GM12878 (cell line): ENCODE measurements at regions not wholly inside any gene's neighbourhood (a gene's known extent, or its start where the extent isn't known, plus 50 kb on each side); places are given as distances from the start of the nearest gene placed in this dataset.

ENCODE experiments used
- ATAC-seq: fragments of 200-7000 bp; cut with Tn5 transposase; 3 replicates; pipeline ENCODE4 v1.9.1; 2020; ENCODE audit warnings: mild to moderate bottlenecking, moderate library complexity
- BruUV-seq: library from RNA; stranded (reverse); fragments of 400-500 nt; replicated peaks from 2 replicates; lab custom pipeline; 2021; lab: Mats Ljungman, UMichigan
- CTCF ChIA-PET: fragments of 300-600 bp; sonication (Branson Sonifier 250); formaldehyde crosslinking; extraction: SDS; loops from one replicate; lab custom pipeline; 2021; ENCODE audit warnings: inconsistent platforms; lab: Yijun Ruan, JAX
- POLR2A ChIA-PET: fragments of 350-600 bp; formaldehyde crosslinking; extraction: SDS; loops from one replicate; lab custom pipeline; 2021; ENCODE audit warnings: inconsistent platforms; lab: Charles Lee
- RAD21 ChIA-PET: fragments of 300-600 bp; sonication (Branson Sonifier 250); formaldehyde crosslinking; loops from one replicate; lab custom pipeline; 2023; ENCODE audit warnings: antibody characterized with exemption; ENCODE audit not compliant: unreplicated experiment; lab: Charles Lee
- SMC1A ChIA-PET: fragments of 300-600 bp; sonication (Branson Sonifier 250); formaldehyde crosslinking; loops from one replicate; lab custom pipeline; 2023; ENCODE audit not compliant: unreplicated experiment, uncharacterized antibody; lab: Charles Lee
- DNase-seq: peaks from one replicate; pipeline ENCODE4 v3.0.0-alpha.2; 2011; ENCODE audit warnings: low read depth, low spot score
- FAIRE-seq: peaks from 3 replicates; lab custom pipeline; 2011; peaks lifted over from hg19 to GRCh38; lab: Jason Lieb, UNC
- H2AFZ ChIP-seq: 2 replicates; pipeline ENCODE4 v1.6.0; 2011; ENCODE audit warnings: low read depth, low read length, control low read depth; ENCODE audit not compliant: control insufficient read depth
- H3K27ac ChIP-seq: 2 replicates; pipeline ENCODE4 v1.5.1; 2011; ENCODE audit warnings: control low read depth; ENCODE audit not compliant: control insufficient read depth, insufficient read depth
- H3K27me3 ChIP-seq, 2 experiments: replicated peaks in 1 of 2; 2 replicates each; pipeline versions ENCODE4 v1.6.0 to v1.6.1; 2011; ENCODE audit warnings: low read length in 1 of 2; ENCODE audit not compliant: control insufficient read depth in 2 of 2, insufficient read depth in 2 of 2
- H3K36me3 ChIP-seq, 2 experiments: 2 replicates each; pipeline ENCODE4 v1.5.1; 2011; ENCODE audit warnings: low read length in 1 of 2; ENCODE audit not compliant: control insufficient read depth in 2 of 2, insufficient read depth in 2 of 2
- H3K4me1 ChIP-seq: 2 replicates; pipeline ENCODE4 v1.6.1; 2011; ENCODE audit warnings: mild to moderate bottlenecking, low read length, moderate library complexity, mixed read lengths; ENCODE audit not compliant: control insufficient read depth, insufficient read depth
- H3K4me2 ChIP-seq: 2 replicates; pipeline ENCODE4 v1.6.0; 2011; ENCODE audit warnings: control low read depth; ENCODE audit not compliant: control insufficient read depth, insufficient read depth
- H3K4me3 ChIP-seq: fragments of 200-600 bp; sonication (generic); 2 replicates; pipeline ENCODE4 v1.5.1; 2016
- H3K79me2 ChIP-seq: 2 replicates; pipeline ENCODE4 v1.6.0; 2011; ENCODE audit warnings: low read length; ENCODE audit not compliant: control insufficient read depth, insufficient read depth
- H3K9ac ChIP-seq: 2 replicates; pipeline ENCODE4 v1.8.0; 2011; ENCODE audit warnings: low read length, control low read depth, mixed read lengths; ENCODE audit not compliant: control insufficient read depth, insufficient read depth
- H3K9me3 ChIP-seq: replicated peaks from 3 replicates; pipeline ENCODE4 v1.5.1; 2011; ENCODE audit warnings: mild to moderate bottlenecking, low read length; ENCODE audit not compliant: control insufficient read depth, insufficient read depth
- H4K20me1 ChIP-seq: 2 replicates; pipeline ENCODE4 v1.6.0; 2011; ENCODE audit not compliant: control insufficient read depth, insufficient read depth
- E4F1 ChIP-seq: fragments of 450-650 bp; IDR thresholded peaks from 2 replicates; pipeline ENCODE4 v1.6.1; 2018; ENCODE audit warnings: borderline replicate concordance, mild to moderate bottlenecking; ENCODE audit not compliant: partially characterized antibody
- FOS ChIP-seq: IDR thresholded peaks from 3 replicates; pipeline ENCODE4 v1.6.1; 2011; ENCODE audit warnings: borderline replicate concordance; ENCODE audit not compliant: insufficient read length; ENCODE audit errors: extremely low read depth
- MTA2 ChIP-seq: fragments of 450-650 bp; IDR thresholded peaks from 2 replicates; pipeline ENCODE4 v1.6.1; 2016; ENCODE audit warnings: low read depth, mild to moderate bottlenecking, moderate library complexity
- MYB ChIP-seq: fragments of 150-350 bp; IDR thresholded peaks from 2 replicates; pipeline ENCODE4 v1.6.1; 2014; ENCODE audit warnings: mild to moderate bottlenecking, low read depth, low read length, borderline replicate concordance
- NFIC ChIP-seq: IDR thresholded peaks from 2 replicates; pipeline ENCODE4 v1.6.1; 2012; ENCODE audit warnings: low read depth, mild to moderate bottlenecking, inconsistent platforms, low read length, moderate library complexity
- NFXL1 ChIP-seq: fragments of 450-650 bp; IDR thresholded peaks from 2 replicates; pipeline ENCODE4 v1.6.1; 2017; ENCODE audit warnings: antibody characterized with exemption, mild to moderate bottlenecking, borderline replicate concordance
- PAX5 ChIP-seq: IDR thresholded peaks from 2 replicates; pipeline ENCODE4 v1.6.1; 2011; ENCODE audit warnings: low read depth, low read length, borderline replicate concordance
- USF1 ChIP-seq: IDR thresholded peaks from 2 replicates; pipeline ENCODE4 v1.6.1; 2011; ENCODE audit warnings: borderline replicate concordance, low read depth, mild to moderate bottlenecking, moderate library complexity, mixed read lengths, low read length; ENCODE audit not compliant: insufficient read depth; ENCODE audit errors: extremely low read length
- YY1 ChIP-seq: IDR thresholded peaks from 2 replicates; pipeline ENCODE4 v1.6.1; 2011; ENCODE audit warnings: low read depth, mild to moderate bottlenecking, low read length
- ZBED1 ChIP-seq: IDR thresholded peaks from 2 replicates; pipeline ENCODE4 v1.6.1; 2016; ENCODE audit warnings: borderline replicate concordance
- ZNF24 ChIP-seq: fragments of 450-650 bp; IDR thresholded peaks from 2 replicates; pipeline ENCODE4 v1.6.1; 2017; ENCODE audit warnings: antibody characterized with exemption, mild to moderate bottlenecking
- WGBS: methylation state at CpG from one replicate; pipeline ENCODE4 v1.1.6; 2016; ENCODE audit warnings: low lambda C conversion rate; ENCODE audit not compliant: insufficient replicate concordance, insufficient coverage; ENCODE audit errors: missing lambda C conversion rate; 5-methylcytosine and 5-hydroxymethylcytosine counted together
- in situ Hi-C: fragments of 300-500 bp; cut with MboI; formaldehyde crosslinking; loops from 9 replicates; pipeline ENCODE4 v1.14.3; 2018; ENCODE audit warnings: mixed read lengths
- intact Hi-C: fragments of 100-400 bp; cut with micrococcal nuclease; formaldehyde crosslinking; loops from one replicate; pipeline ENCODE4 v1.14.2; 2022; ENCODE audit not compliant: unreplicated experiment
- TF ChIP-seq, protein P1 (sequence below): fragments of 150-350 bp; IDR thresholded peaks from 2 replicates; pipeline ENCODE4 v1.6.1; 2014; ENCODE audit warnings: mild to moderate bottlenecking, low read depth, low read length
- TF ChIP-seq, protein P2 (sequence below): IDR thresholded peaks from 2 replicates; pipeline ENCODE4 v1.6.1; 2011; ENCODE audit warnings: mild to moderate bottlenecking, low read depth, low read length, moderate library complexity; ENCODE audit not compliant: insufficient replicate concordance
- TF ChIP-seq, protein P3 (sequence below): fragments of 450-650 bp; IDR thresholded peaks from 2 replicates; pipeline ENCODE4 v1.6.1; 2017; ENCODE audit warnings: low read depth, mild to moderate bottlenecking, moderate library complexity

GRCh38 chr12:33825442-33825841 lies 196.9 kb upstream of the ALG10 start (continued):
- TF ChIP-seq, protein P1, sequence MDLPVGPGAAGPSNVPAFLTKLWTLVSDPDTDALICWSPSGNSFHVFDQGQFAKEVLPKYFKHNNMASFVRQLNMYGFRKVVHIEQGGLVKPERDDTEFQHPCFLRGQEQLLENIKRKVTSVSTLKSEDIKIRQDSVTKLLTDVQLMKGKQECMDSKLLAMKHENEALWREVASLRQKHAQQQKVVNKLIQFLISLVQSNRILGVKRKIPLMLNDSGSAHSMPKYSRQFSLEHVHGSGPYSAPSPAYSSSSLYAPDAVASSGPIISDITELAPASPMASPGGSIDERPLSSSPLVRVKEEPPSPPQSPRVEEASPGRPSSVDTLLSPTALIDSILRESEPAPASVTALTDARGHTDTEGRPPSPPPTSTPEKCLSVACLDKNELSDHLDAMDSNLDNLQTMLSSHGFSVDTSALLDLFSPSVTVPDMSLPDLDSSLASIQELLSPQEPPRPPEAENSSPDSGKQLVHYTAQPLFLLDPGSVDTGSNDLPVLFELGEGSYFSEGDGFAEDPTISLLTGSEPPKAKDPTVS: no peak

GRCh38 chr12:33825986-33826602 lies 196.2 kb upstream of the ALG10 start:
- WGBS: 31% methylated on average over 2 of the region's 2 CpGs
- in situ Hi-C loops: no loop called here
- ChIA-PET POLR2A (no interaction called here), RAD21 (no interaction called here), CTCF (no interaction called here), SMC1A (no interaction called here)
- Histone ChIP-seq H3K27me3 (no peaks in the 10 kb centered on the region), H3K4me2 (no peak overlapping the region), H2AFZ (no peak overlapping the region), H3K36me3 (no peaks in the 10 kb centered on the region), H4K20me1 (no peaks in the 10 kb centered on the region), H3K79me2 (no peaks in the 10 kb centered on the region), H3K27ac (no peak overlapping the region), H3K9ac (no peak overlapping the region), H3K4me3 (no peak overlapping the region), H3K9me3 (no peaks in the 10 kb centered on the region), H3K4me1 (no peaks in the 10 kb centered on the region)
- DNase-seq (no peak), ATAC-seq (no peak), FAIRE-seq (no peak)
- intact Hi-C loops: no loop called here
- no TSS peak for BruUV-seq
- TF ChIP-seq ZBED1 (no peak), NFXL1 (no peak), ZNF24 (no peak), YY1 (no peak), MTA2 (no peak), MYB (no peak), PAX5 (no peak), E4F1 (no peak), FOS (no peak), NFIC (no peak), USF1 (no peak)
- TF ChIP-seq, protein P2, sequence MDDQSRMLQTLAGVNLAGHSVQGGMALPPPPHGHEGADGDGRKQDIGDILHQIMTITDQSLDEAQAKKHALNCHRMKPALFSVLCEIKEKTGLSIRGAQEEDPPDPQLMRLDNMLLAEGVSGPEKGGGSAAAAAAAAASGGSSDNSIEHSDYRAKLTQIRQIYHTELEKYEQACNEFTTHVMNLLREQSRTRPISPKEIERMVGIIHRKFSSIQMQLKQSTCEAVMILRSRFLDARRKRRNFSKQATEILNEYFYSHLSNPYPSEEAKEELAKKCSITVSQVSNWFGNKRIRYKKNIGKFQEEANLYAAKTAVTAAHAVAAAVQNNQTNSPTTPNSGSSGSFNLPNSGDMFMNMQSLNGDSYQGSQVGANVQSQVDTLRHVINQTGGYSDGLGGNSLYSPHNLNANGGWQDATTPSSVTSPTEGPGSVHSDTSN: no peak
- TF ChIP-seq, protein P3, sequence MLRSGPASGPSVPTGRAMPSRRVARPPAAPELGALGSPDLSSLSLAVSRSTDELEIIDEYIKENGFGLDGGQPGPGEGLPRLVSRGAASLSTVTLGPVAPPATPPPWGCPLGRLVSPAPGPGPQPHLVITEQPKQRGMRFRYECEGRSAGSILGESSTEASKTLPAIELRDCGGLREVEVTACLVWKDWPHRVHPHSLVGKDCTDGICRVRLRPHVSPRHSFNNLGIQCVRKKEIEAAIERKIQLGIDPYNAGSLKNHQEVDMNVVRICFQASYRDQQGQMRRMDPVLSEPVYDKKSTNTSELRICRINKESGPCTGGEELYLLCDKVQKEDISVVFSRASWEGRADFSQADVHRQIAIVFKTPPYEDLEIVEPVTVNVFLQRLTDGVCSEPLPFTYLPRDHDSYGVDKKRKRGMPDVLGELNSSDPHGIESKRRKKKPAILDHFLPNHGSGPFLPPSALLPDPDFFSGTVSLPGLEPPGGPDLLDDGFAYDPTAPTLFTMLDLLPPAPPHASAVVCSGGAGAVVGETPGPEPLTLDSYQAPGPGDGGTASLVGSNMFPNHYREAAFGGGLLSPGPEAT: no peak
